Thyroid gland (tissue), 4 donors: ENCODE measurements at regions not wholly inside any gene's neighbourhood (a gene's known extent, or its start where the extent isn't known, plus 50 kb on each side); places are given as distances from the start of the nearest gene placed in this dataset.
A peak's percentile ranks its signal among the peaks of the same experiment; 100 is the strongest.

Experiments
- DNase-seq, 2 donors: peaks; one replicate each; pipeline ENCODE4 v3.0.0-alpha.2; 2019
- H3K27ac ChIP-seq, 3 donors: fragments of 200-600 bp; sonication (generic); 1 replicate in 2 of 3; 2 replicates in 1 of 3; pipeline ENCODE4 v1.5.1; 2016 to 2019; ENCODE audit warnings: mild to moderate bottlenecking in 1 of 3, moderate library complexity in 1 of 3
- H3K27me3 ChIP-seq: fragments of 200-600 bp; sonication (generic); one replicate; pipeline ENCODE4 v1.5.1; 2019
- H3K36me3 ChIP-seq, 2 donors: fragments of 200-600 bp; sonication (generic); one replicate each; pipeline ENCODE4 v1.5.1; 2016 to 2019
- H3K4me1 ChIP-seq, 2 donors: fragments of 200-600 bp; sonication (generic); one replicate each; pipeline ENCODE4 v1.5.1; 2017 to 2019
- H3K4me3 ChIP-seq, 3 donors: fragments of 200-600 bp; sonication (generic); replicated peaks in 1 of 3; 1 replicate in 2 of 3; 2 replicates in 1 of 3; pipeline ENCODE4 v1.5.1; 2016; ENCODE audit warnings: mild to moderate bottlenecking in 1 of 3
- H3K9me3 ChIP-seq: fragments of 200-600 bp; sonication (generic); one replicate; pipeline ENCODE4 v1.5.1; 2017
- POLR2A ChIP-seq, 2 donors: fragments of 450-650 bp; IDR thresholded peaks; one replicate each; pipeline ENCODE4 v1.6.1; 2017; ENCODE audit warnings: antibody characterized with exemption in 2 of 2, mild to moderate bottlenecking in 2 of 2, moderate library complexity in 1 of 2
- WGBS, 2 donors: methylation state at CpG; one replicate each; pipeline ENCODE4 v1.1.5; 2017; 5-methylcytosine and 5-hydroxymethylcytosine counted together
- intact Hi-C: fragments of 100-400 bp; cut with DNase I; formaldehyde crosslinking; loops from one replicate; pipeline ENCODE4 v1.15.1; 2023
- TF ChIP-seq, protein P1 (sequence below), 6 experiments: fragments of 200-600 bp in 3 of 6; fragments of 450-650 bp in 3 of 6; sonication (generic) in 3 of 6; IDR thresholded peaks; one replicate each; pipeline ENCODE4 v1.5.1; 2016 to 2019; ENCODE audit warnings: antibody characterized with exemption in 6 of 6, mild to moderate bottlenecking in 2 of 6, inconsistent platforms in 1 of 6, moderate library complexity in 1 of 6

DNA sequence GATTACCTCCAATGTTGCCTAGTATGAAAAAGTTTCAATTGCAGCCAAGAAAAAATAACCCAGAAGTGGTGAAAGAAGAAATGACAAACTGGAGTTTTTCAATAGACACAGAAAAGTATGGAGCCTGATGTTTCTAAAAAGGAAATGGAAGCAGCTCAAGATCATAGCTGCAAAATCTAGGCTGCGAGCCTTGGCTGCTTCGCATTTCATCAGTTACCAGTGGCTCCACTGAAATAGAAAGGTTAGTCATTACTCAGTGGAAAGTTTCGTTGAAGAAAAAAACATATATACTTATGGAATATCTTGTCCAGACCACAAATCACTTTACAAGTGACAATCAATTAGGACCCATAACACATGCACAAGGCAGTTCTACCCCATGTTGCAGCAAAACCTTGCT lies 206.8 kb upstream of the SOX9 start:
- no peak for DNase-seq
- H3K9me3 ChIP-seq = no peaks in the 10 kb centered on the region
- H3K27me3 ChIP-seq = no peaks in the 10 kb centered on the region
- H3K27ac ChIP-seq = no peak overlapping the region
- TF ChIP-seq, protein P1, sequence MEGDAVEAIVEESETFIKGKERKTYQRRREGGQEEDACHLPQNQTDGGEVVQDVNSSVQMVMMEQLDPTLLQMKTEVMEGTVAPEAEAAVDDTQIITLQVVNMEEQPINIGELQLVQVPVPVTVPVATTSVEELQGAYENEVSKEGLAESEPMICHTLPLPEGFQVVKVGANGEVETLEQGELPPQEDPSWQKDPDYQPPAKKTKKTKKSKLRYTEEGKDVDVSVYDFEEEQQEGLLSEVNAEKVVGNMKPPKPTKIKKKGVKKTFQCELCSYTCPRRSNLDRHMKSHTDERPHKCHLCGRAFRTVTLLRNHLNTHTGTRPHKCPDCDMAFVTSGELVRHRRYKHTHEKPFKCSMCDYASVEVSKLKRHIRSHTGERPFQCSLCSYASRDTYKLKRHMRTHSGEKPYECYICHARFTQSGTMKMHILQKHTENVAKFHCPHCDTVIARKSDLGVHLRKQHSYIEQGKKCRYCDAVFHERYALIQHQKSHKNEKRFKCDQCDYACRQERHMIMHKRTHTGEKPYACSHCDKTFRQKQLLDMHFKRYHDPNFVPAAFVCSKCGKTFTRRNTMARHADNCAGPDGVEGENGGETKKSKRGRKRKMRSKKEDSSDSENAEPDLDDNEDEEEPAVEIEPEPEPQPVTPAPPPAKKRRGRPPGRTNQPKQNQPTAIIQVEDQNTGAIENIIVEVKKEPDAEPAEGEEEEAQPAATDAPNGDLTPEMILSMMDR (IDR thresholded peaks at IDR 0.05) = no peak
- TF ChIP-seq POLR2A (IDR thresholded peaks at IDR 0.05) = no peak
- WGBS, 2 donors = 82 to 90% methylated on average over 3 of the region's 3 CpGs
- H3K36me3 ChIP-seq = no peaks in the 10 kb centered on the region
- H3K4me1 ChIP-seq = peaks cover 3 to 12% of the 10 kb centered on the region in 2 donors
- intact Hi-C loops = no loop called here
- H3K4me3 ChIP-seq = no peak overlapping the region

DNA sequence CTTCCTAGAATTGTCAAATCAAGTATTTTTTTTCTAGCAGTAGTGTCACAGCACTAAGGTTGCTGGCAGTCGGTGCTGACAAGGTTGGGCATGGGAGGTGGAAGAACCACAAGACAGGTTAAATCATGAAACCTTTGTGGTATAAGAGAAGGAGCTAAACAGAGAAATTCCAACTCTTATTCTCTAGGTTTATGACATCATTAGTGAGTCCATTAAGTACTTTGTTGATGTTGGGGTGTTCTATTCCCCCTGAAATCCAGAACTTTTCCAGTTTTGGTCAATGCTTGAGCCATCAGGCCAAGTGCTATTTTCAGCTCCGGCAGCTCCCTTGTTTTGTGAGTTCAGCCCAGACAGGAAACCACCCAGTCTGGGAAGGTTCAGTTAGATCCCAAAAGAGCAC lies 206.0 kb upstream of the SOX9 start:
- WGBS, 2 donors = 66 to 79% methylated on average over 2 of the region's 2 CpGs
- no peak for TF ChIP-seq POLR2A (IDR thresholded peaks at IDR 0.05)
- TF ChIP-seq, protein P1 (IDR thresholded peaks at IDR 0.05) = no peak
- Histone ChIP-seq H3K27me3 (no peaks in the 10 kb centered on the region), H3K4me3 (no peak overlapping the region), H3K36me3 (no peaks in the 10 kb centered on the region), H3K9me3 (no peaks in the 10 kb centered on the region), H3K4me1 (peaks cover 10 to 17% of the 10 kb centered on the region in 2 donors), H3K27ac (no peak overlapping the region)
- intact Hi-C loops = no loop called here
- DNase-seq = no peak

DNA sequence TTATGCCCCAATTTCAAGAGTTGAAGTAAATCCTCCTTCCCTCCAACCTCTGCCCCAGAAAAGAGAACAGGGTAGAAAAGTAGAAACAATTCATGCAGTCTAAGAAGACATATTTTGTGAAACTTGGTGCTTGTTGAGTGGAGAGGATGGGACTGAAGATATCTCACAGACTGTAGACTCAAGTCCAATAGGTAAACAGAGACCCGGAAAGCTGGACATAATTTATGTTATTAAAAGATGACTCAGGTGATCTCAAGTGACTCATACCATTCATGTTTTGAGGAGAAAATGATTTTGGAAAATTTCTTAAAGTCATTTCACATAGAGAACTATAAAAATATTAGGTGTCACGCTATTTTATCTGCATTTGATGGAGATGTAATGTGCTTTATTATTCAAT lies 203.1 kb upstream of the SOX9 start:
- H3K36me3 ChIP-seq = no peaks in the 10 kb centered on the region
- H3K27me3 ChIP-seq = no peaks in the 10 kb centered on the region
- no peak overlapping the region for H3K4me3 ChIP-seq
- WGBS, 2 donors = 79 to 92% methylated on average over 2 of the region's 2 CpGs
- H3K4me1 ChIP-seq = peaks cover 11 to 14% of the 10 kb centered on the region in 2 donors
- intact Hi-C loops = no loop called here
- no peak for DNase-seq
- no peak overlapping the region for H3K27ac ChIP-seq
- TF ChIP-seq, protein P1 (IDR thresholded peaks at IDR 0.05) = no peak
- no peak for TF ChIP-seq POLR2A (IDR thresholded peaks at IDR 0.05)
- H3K9me3 ChIP-seq = no peaks in the 10 kb centered on the region

DNA sequence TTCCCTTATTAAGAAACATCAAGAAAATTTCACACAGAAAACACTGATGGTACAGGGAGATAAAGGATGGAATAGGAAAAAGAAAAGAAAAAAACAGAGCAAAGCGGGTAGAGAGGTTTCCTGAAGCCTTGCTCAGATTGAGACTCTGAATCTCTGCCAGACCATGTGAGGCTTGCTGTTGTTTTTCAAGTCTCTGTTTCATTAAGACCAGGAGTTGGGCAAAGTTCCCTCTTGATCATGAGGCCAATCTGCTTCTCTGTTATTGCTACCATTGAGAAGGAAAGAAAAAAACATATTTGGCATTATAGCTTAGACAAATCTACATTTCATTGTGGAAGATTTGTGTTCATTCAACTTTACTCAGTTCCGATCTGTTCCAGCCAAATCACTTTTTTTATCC lies 201.6 kb upstream of the SOX9 start:
- no peaks in the 10 kb centered on the region for H3K9me3 ChIP-seq
- DNase-seq = peak; percentile 48 to 62
- peak overlapping the region in 1 of 3 donors; percentile 32 for H3K27ac ChIP-seq
- no peak for TF ChIP-seq POLR2A (IDR thresholded peaks at IDR 0.05)
- TF ChIP-seq, protein P1 (IDR thresholded peaks at IDR 0.05) = no peak
- intact Hi-C loops = no loop called here
- WGBS, 2 donors = 53 to 63% methylated on average over 2 of the region's 2 CpGs
- no peak overlapping the region for H3K4me3 ChIP-seq
- no peaks in the 10 kb centered on the region for H3K27me3 ChIP-seq
- no peaks in the 10 kb centered on the region for H3K36me3 ChIP-seq
- H3K4me1 ChIP-seq = peaks cover 11 to 14% of the 10 kb centered on the region in 2 donors

DNA sequence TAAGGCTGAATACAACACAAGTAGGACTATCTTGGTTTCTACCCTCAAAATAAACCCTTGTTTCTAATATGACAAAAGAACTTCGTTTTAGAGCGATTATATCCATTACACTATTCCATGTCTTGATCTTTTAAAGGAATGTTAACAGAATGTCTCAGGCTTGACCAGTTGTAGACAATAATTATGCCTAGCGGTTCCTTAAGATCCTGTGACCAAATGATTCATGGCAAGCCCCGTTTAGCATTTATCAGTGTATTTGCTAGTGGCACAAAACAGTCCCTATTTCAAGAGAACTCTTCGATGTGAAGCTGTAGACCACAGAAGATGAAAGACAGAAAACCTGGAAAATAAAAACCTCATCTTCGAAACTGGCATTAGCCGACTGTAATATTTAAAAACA lies 200.9 kb upstream of the SOX9 start:
- no peak for TF ChIP-seq POLR2A (IDR thresholded peaks at IDR 0.05)
- TF ChIP-seq, protein P1 (IDR thresholded peaks at IDR 0.05) = no peak
- H3K36me3 ChIP-seq = no peaks in the 10 kb centered on the region
- WGBS, 2 donors = 72 to 83% methylated on average over 7 of the region's 7 CpGs
- intact Hi-C loops = no loop called here
- H3K4me3 ChIP-seq = no peak overlapping the region
- H3K9me3 ChIP-seq = no peaks in the 10 kb centered on the region
- H3K27me3 ChIP-seq = no peaks in the 10 kb centered on the region
- H3K4me1 ChIP-seq = peaks cover 11 to 14% of the 10 kb centered on the region in 2 donors
- no peak overlapping the region for H3K27ac ChIP-seq
- no peak for DNase-seq
